ENCODE measurements at regions not wholly inside any gene's neighbourhood (a gene's known extent, or its start where the extent isn't known, plus 50 kb on each side); places are given as distances from the start of the nearest gene placed in this dataset.
"Not testable (repeated sequence)": the region's sequence is repeated elsewhere in the genome, so short reads cannot be mapped to it uniquely, and the experiment has no call there.

DNA sequence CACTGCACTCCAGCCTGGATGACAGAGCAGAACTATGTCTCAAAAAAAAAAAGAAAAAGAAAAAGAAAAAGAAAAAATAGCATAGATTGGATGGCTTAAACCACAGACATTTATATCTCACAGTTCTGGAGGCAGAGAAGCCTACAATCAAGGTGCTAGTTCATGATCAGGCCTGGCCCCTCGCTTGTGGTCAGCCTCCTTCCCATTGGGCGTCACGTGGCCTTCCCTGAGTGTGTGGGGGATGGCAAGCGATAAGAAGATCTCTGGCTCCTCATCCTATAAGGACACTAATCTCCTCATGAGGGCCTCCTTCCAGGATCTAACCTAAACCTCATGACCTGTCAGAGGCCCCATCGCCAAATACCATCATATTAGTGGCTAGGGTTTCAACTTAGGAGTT, 320.2 kb upstream of the SPATA31A3 start:
- not testable (repeated sequence) for H3K27me3 ChIP-seq; DNase-seq (ENCODE audit: low spot score in 2 of 2); H3K4me3 ChIP-seq; H3K9me3 ChIP-seq; H3K36me3 ChIP-seq; H3K27ac ChIP-seq; H3K4me1 ChIP-seq
- WGBS: no CpG with 5 or more reads among the region's 5 CpGs

DNA sequence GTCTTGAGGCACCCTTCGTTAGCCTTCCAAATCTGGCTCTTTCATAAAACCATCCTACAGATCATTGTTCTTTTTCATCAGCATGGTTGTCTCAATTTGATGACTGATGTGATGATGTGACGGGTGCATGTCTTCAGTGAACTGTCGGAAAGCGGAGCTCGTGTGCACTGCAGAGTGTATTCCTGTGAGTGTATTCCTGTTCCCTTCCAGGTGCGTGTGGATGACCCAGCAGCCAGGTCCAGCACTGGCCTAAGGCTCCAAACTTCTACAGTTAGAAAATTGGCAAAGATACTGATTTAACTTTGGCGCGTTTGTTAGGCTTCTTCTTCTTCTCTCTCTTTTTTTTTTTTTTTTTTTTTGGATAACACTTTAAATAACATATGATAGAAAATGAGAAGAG, 314.8 kb upstream of the SPATA31A3 start:
- not testable (repeated sequence) for H3K36me3 ChIP-seq; H3K9me3 ChIP-seq; H3K27me3 ChIP-seq; H3K4me3 ChIP-seq; H3K4me1 ChIP-seq; DNase-seq (ENCODE audit: low spot score in 2 of 2); H3K27ac ChIP-seq
- WGBS: no CpG with 5 or more reads among the region's 8 CpGs

DNA sequence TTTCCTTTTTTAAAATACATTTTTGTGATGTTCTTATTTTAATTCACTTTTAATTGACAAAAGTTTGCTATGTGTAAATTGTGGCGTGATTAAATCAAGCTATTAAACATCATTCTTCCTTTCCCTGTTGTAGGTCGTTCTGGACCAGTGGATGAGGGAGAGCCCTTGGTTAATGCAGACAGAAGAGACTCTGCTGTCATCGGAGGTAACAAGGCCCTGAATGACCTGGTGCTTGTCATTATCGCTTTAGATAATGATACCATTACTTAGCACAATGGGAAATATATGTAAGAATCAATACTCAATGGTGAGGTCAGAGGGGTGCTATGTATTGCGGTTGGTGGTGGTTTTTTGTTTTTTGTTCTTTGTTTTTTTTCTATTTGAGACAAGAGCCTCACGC, 296.4 kb upstream of the SPATA31A3 start:
- no CpG with 5 or more reads among the region's 6 CpGs for WGBS
- not testable (repeated sequence) for H3K9me3 ChIP-seq; DNase-seq (ENCODE audit: low spot score in 2 of 2); H3K27ac ChIP-seq; H3K27me3 ChIP-seq; H3K4me1 ChIP-seq; H3K4me3 ChIP-seq; H3K36me3 ChIP-seq

DNA sequence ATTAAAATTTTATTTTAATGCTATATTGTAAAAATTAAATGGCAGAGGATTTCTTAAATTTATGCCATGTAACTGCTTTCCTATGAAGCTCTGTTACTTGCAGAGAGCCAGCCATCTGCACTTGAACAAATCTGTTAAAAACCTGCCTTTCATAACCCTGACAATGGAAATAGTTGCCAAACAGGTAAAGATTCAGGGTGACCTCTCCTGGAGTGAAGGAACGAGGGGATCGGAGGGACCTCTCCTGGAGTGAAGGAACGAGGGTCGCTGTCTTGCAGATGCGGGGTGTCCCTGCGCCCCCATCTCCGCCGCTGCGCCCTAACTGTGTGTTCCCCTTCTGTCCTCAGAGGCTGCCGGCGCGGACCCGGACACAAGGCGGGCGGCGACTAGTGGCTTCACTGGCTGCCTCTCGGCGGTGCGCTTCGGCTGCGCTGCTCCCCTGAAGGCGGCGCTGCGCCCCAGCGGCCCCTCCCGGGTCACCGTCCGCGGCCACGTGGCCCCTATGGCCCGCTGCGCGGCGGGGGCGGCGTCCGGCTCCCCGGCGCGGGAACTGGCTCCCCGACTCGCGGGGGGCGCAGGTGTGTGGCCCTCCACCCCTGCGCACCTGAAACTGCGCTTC, 295.9 kb upstream of the SPATA31A3 start:
- not testable (repeated sequence) for H3K9me3 ChIP-seq; H3K4me3 ChIP-seq; H3K27me3 ChIP-seq; H3K27ac ChIP-seq; H3K4me1 ChIP-seq; H3K36me3 ChIP-seq; DNase-seq (ENCODE audit: low spot score in 2 of 2)
- WGBS: no CpG with 5 or more reads among the region's 46 CpGs

DNA sequence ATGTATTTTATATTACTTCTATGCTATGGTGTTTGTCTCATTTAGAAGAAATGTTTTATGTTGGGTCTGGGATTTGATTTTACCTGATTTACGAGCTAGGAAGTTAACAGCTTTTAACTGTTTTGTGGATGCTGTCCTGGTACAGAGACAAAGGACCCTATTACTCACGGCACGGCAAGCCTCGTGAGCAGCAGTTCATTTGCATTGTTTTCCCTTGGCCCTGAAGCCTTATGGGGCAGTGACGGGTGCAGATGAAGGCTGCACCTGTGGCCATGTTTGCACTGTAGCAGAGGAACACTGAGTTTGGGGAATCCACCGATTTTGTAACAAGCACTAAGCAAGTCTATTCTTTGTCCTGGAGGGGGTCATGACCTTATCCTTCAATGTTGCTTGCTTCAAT, 291.9 kb upstream of the SPATA31A3 start:
- not testable (repeated sequence) for DNase-seq (ENCODE audit: low spot score in 2 of 2); H3K4me1 ChIP-seq; H3K27me3 ChIP-seq; H3K27ac ChIP-seq; H3K9me3 ChIP-seq; H3K36me3 ChIP-seq; H3K4me3 ChIP-seq
- WGBS: no CpG with 5 or more reads among the region's 6 CpGs

DNA sequence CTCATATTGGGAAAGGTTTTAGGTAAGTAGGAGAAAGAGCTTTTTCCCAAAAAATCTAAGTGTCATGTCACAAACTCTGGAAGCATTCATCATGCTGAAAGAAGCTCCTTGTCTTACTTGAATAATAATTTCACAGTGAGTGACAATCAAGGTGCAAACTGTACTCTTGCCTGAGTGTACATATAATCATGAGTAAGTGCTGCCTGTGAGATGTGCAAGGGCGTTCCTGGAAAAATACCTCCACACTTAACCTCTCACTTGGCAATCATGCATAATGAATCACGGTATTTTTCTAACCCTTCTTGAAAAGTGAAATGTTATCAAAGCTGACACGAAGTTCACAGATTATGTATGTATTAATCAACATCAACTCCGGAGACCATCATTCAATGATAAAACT, 289.2 kb upstream of the SPATA31A3 start:
- H3K27ac ChIP-seq, H3K27me3 ChIP-seq: not testable (repeated sequence)

DNA sequence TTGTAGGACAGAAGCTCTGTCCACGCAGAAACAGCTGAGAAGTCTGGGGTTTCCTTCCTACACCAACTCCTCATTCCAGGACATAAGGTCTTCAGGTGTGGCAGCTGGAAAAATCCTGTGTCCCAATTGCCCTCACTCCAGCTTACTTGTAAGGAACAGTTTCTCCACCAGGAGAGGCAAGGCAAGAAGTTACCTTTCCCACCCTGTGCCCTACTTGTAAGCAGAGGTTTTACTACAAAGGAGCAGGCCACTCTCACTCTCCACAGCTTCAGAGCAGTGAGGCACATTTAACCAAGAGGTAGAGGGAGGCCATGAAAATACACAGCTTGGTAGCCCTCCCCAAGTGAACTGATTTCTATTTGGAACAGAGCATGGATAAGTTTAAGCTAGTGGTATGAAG, 277.3 kb upstream of the SPATA31A3 start:
- not testable (repeated sequence) for H3K36me3 ChIP-seq; H3K27me3 ChIP-seq; H3K4me3 ChIP-seq; H3K4me1 ChIP-seq; H3K9me3 ChIP-seq; DNase-seq (ENCODE audit: low spot score in 2 of 2); H3K27ac ChIP-seq
- WGBS: no CpG with 5 or more reads among the region's 1 CpG

More for the DNA sequence above, 289.2 kb upstream of the SPATA31A3 start:
- not testable (repeated sequence) for H3K36me3 ChIP-seq; H3K9me3 ChIP-seq; DNase-seq (ENCODE audit: low spot score in 2 of 2); H3K4me3 ChIP-seq; H3K4me1 ChIP-seq
- no CpG with 5 or more reads among the region's 4 CpGs for WGBS

DNA sequence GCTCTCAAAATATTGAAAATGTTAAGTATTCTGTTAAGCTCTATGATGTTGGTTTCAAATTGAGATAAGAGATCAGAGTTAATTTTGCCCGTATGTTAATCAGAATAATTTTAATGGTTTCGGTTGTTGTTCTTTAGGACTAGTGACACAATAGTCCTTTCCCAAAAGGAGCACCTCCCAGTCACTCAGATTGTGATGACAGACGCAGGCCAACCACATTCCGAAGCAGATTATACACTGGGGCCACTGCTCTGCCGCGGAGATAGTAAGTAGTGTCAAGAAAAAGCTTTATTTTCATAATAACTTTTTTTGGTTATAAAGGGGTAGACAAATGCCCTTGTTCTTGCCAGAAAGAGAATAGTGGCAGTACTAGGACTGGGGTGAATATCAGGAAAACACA, 265.5 kb upstream of the SPATA31A3 start:
- H3K27me3 ChIP-seq; H3K4me3 ChIP-seq; H3K36me3 ChIP-seq; H3K4me1 ChIP-seq; DNase-seq (ENCODE audit: low spot score in 2 of 2); H3K27ac ChIP-seq; H3K9me3 ChIP-seq: not testable (repeated sequence)
- no CpG with 5 or more reads among the region's 6 CpGs for WGBS

DNA sequence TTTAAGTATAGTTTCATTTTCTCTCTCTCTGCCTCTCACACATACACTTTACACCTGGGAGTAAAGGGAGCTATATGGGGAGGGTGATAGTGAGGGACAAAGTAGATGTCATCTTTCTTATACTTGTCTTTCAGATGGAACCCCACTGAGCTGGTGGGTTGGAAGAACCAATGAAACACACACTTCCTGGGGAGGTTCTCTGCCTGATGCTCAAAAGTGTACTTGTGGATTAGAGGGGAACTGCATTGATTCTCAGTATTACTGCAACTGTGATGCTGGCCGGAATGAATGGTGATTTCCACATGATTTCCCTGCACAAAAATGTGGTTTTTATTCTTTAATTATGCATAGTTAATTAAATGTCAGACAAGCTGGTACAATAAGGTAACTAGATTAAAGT, 256.6 kb upstream of the SPATA31A3 start:
- H3K27me3 ChIP-seq; H3K9me3 ChIP-seq; H3K27ac ChIP-seq; H3K4me3 ChIP-seq; DNase-seq (ENCODE audit: low spot score in 2 of 2); H3K4me1 ChIP-seq; H3K36me3 ChIP-seq: not testable (repeated sequence)
- WGBS: no CpG with 5 or more reads among the region's 1 CpG

DNA sequence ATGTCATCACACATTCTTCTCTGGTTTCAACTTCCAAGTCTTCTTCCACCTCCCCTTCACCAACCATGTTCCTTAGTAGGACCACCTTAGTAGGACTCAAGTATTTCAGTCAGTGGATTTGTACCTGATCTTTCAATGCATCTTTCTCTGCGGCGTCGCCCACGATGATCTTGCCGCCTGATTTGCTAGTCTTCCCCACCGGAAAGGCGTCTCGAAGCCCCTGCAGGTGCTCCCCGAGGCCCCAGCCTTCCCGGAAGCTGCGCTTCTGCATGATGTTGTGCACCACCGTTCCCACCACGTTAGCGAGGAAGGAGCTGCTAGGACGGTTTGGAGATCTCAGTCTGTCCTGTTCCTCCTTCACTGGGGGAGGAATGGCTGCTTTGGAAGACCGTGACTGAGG, 219.7 kb upstream of the SPATA31A3 start:
- H3K36me3 ChIP-seq; H3K27ac ChIP-seq; H3K4me1 ChIP-seq; DNase-seq (ENCODE audit: low spot score in 2 of 2); H3K27me3 ChIP-seq; H3K4me3 ChIP-seq; H3K9me3 ChIP-seq: not testable (repeated sequence)
- WGBS: 98% methylated on average over 15 of the region's 16 CpGs

DNA sequence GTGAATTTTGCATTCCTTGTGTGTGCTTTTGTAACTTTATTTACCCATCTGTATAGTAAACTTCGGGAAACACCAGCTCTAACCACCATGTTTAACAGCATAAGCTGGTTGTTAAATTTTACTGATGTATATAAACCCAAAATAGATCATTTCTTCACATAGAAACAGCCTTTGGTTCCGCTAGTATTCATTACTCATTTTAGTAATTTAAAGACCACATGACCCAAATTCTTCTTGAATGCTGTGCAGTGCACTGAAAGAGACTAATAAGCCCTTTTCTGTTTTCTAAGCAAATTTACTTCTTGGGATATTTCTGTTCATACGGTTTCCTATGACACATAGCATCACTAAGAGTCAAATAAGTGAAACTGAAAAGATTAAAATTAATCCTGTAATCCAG, 218.5 kb upstream of the SPATA31A3 start:
- H3K4me3 ChIP-seq; H3K27me3 ChIP-seq; H3K36me3 ChIP-seq; H3K4me1 ChIP-seq; H3K27ac ChIP-seq; DNase-seq (ENCODE audit: low spot score in 2 of 2); H3K9me3 ChIP-seq: not testable (repeated sequence)
- 79% methylated on average over 1 of the region's 3 CpGs for WGBS

DNA sequence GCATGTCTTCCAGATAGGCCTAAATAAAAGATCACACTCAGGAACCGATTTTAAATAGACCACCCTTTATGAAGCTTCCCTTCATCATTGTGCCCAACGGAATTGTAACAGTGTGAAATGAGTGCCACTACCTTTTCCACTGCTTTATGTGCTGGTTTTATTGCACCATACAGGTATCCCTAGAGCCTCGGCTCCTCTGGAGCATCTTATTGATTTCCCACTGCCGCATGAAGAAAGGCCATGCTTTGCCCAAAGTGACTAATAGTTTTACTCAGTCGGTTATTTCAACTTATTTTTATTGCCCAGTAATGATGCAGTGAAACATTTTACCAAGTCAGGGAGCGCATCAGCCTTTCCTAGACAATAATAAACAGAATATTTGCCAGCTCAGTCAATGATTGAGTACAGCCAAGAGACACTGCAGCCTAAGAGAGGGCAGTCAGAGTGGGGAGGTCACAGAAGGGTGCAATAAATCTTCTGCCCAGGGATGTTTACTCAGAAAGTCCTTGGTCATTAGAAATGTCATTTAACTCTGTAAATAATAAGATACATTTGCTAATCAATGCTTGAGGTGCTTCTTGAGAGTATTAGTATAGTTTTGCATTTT, 216.6 kb upstream of the SPATA31A3 start:
- not testable (repeated sequence) for H3K27ac ChIP-seq; H3K36me3 ChIP-seq; H3K27me3 ChIP-seq; H3K4me1 ChIP-seq; H3K4me3 ChIP-seq; DNase-seq (ENCODE audit: low spot score in 2 of 2); H3K9me3 ChIP-seq
- no CpG with 5 or more reads among the region's 6 CpGs for WGBS

DNA sequence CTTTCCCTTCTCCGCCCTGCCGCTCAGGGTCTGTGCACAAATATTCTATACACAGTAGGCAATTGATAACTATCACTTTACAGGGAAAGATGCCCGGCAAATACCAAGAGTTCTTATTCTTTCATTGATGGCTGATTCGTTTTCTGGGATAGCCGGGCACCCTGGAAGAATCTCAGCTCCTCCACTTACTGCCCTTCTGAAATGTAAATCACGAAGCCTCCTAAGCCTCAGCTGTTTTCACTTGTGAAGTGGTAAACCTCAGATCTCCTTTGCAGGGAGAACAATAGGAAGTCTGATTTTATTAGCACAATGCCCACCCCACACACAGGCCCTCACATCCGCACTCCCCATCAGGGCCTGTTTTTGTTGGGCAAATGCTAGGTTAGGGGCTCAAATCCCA, 203.8 kb upstream of the SPATA31A3 start:
- 77% methylated on average over 4 of the region's 7 CpGs for WGBS
- not testable (repeated sequence) for H3K4me1 ChIP-seq; DNase-seq (ENCODE audit: low spot score in 2 of 2); H3K27me3 ChIP-seq; H3K36me3 ChIP-seq; H3K4me3 ChIP-seq; H3K9me3 ChIP-seq; H3K27ac ChIP-seq

DNA sequence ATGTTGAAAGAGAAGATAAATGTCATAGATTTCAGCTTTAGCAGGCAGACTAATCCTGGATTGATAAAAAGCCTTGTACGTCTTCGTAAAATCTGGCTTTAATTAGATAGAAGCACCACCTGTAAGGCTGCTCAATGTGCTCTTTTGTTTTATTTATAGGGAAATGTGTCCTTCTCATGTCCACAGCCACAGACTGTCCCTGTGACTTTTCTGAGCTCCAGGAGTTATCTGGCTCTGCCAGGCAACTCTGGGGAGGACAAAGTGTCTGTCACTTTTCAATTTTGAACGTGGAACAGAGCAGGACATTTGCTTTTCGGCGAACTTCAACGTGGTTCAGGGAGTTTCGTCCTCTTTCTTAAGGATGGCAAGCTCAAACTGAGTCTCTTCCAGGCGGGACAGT, 203.0 kb upstream of the SPATA31A3 start:
- not testable (repeated sequence) for H3K27me3 ChIP-seq; H3K9me3 ChIP-seq; H3K4me3 ChIP-seq; H3K27ac ChIP-seq; H3K36me3 ChIP-seq; DNase-seq (ENCODE audit: low spot score in 2 of 2); H3K4me1 ChIP-seq
- no CpG with 5 or more reads among the region's 8 CpGs for WGBS

DNA sequence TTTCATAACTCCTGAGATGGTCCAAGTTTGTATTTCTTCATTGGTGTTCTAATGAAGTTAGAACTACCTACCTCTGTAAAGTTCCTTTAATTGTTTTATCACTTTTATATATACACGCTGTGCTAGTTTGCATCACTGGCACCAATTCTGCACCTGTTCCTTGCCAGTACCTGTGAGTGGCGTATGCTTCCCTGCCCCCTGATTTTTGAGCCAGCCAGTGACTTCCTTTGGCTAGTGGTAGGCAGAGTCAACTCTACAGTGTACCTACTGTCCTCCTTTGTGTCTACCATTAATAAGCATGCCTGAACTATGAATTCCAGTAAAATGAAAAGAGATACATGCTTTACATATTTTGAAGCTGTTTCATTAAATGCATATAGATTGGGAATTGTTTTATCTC, 186.8 kb upstream of the SPATA31A3 start:
- not testable (repeated sequence) for H3K27me3 ChIP-seq; H3K4me3 ChIP-seq; H3K4me1 ChIP-seq; H3K9me3 ChIP-seq; H3K36me3 ChIP-seq; DNase-seq (ENCODE audit: low spot score in 2 of 2); H3K27ac ChIP-seq
- WGBS: 79% methylated on average over 2 of the region's 2 CpGs
